22Rv1 (cell line): ENCODE measurements at regions not wholly inside any gene's neighbourhood (a gene's known extent, or its start where the extent isn't known, plus 50 kb on each side); places are given as distances from the start of the nearest gene placed in this dataset.

Experiments used
- H3K27ac ChIP-seq: fragments of 450-650 bp; 2 replicates; pipeline ENCODE4 v1.5.1; 2017
- ZFX ChIP-seq: fragments of 450-650 bp; IDR thresholded peaks from 2 replicates; pipeline ENCODE4 v1.6.1; 2017; ENCODE audit warnings: antibody characterized with exemption, borderline replicate concordance
- TF ChIP-seq, protein P1 (sequence below): fragments of 450-650 bp; IDR thresholded peaks from 2 replicates; pipeline ENCODE4 v1.5.1; 2017; ENCODE audit warnings: mild to moderate bottlenecking

GRCh38 chr6:21816231-21816630, 222.7 kb downstream of the SOX4 start:
- TF ChIP-seq, protein P1, sequence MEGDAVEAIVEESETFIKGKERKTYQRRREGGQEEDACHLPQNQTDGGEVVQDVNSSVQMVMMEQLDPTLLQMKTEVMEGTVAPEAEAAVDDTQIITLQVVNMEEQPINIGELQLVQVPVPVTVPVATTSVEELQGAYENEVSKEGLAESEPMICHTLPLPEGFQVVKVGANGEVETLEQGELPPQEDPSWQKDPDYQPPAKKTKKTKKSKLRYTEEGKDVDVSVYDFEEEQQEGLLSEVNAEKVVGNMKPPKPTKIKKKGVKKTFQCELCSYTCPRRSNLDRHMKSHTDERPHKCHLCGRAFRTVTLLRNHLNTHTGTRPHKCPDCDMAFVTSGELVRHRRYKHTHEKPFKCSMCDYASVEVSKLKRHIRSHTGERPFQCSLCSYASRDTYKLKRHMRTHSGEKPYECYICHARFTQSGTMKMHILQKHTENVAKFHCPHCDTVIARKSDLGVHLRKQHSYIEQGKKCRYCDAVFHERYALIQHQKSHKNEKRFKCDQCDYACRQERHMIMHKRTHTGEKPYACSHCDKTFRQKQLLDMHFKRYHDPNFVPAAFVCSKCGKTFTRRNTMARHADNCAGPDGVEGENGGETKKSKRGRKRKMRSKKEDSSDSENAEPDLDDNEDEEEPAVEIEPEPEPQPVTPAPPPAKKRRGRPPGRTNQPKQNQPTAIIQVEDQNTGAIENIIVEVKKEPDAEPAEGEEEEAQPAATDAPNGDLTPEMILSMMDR = no peak
- no peak for TF ChIP-seq ZFX
- no peak overlapping the region for H3K27ac ChIP-seq

- TF ChIP-seq ZFX = no peak
- TF ChIP-seq, protein P1 = no peak
- H3K27ac ChIP-seq = no peak overlapping the region
Measured at GRCh38 chr6:21820442-21820841, 226.9 kb downstream of the SOX4 start.

- no peak for TF ChIP-seq ZFX
- TF ChIP-seq, protein P1 = no peak
- no peak overlapping the region for H3K27ac ChIP-seq
Measured at GRCh38 chr6:21823371-21823770, 229.8 kb downstream of the SOX4 start.

DNA sequence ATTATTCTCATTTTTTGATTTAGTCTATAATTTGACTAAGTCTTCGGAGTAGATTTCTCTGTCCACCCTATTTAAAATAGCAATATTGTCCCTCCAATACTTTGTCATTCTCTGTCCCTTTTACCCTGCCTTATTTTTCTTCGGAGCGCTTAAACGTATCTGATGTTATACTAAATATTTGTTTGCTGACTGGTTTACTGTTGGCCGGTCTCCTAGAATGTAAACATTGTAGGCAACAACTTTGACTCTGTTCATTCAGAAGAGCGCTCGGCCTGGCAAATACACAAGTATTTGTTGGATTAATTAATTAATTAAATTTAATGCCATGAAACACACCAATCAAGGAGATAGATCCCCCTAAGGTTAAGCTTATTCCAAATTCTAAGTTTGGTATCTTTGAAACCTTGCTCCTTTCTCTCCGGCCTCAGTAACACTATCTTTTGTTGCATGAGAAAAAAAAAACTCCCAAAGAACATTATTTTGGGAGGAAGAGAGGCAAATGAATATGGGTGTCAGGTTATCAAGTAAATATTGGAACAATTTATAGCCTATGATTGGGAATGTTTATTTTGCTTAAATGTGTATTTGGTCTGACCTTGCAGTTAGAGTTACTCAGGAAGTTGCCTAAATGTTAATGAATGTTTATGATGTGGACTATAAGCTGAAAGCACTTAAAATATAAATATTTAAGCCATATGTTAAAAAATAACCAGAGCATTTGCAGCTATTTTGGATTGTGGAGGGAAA, 231.1 kb downstream of the SOX4 start:
- peak overlapping the region; percentile 12 for H3K27ac ChIP-seq
- TF ChIP-seq, protein P1 = no peak
- TF ChIP-seq ZFX = no peak

DNA sequence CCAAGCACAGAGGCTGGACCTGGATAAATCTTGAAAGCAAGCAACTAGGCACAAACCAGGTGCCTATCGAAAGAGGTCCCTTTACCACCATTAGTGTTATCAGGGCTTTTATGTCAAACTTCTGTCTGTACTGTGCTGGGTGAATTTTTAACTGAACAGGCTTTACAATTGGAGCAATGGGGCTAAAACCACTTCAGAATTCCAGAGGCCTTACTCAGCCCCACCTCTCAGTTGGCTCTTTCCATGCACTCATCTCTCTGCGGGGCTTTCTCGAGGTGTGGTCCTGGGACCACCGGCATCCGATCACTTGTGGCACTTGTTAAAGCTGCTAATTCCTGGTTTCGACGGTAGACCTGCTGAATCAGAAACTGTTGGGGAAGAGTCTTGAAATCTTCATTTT, 232.5 kb downstream of the SOX4 start:
- TF ChIP-seq ZFX = no peak
- TF ChIP-seq, protein P1 = no peak
- H3K27ac ChIP-seq = no peak overlapping the region

DNA sequence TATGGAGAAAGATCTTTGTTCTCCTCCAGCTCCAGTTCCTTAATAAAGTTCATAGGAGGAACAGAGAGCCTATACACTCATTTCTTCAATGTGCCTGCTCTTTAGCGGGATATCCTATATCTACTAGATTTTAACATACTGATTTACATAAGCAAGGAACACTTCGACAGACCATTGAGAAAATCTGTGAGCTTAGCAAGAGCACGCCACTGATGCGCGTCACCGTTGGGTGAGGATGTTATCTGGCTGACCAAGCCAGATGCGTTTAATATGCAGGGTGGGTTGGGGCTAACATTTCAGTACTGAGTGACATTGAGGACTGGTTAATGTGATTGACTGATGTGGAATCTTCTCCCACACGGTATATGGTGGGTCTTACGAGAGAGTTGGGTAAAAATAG, 233.4 kb downstream of the SOX4 start:
- H3K27ac ChIP-seq = no peak overlapping the region
- TF ChIP-seq, protein P1 = no peak
- no peak for TF ChIP-seq ZFX

DNA sequence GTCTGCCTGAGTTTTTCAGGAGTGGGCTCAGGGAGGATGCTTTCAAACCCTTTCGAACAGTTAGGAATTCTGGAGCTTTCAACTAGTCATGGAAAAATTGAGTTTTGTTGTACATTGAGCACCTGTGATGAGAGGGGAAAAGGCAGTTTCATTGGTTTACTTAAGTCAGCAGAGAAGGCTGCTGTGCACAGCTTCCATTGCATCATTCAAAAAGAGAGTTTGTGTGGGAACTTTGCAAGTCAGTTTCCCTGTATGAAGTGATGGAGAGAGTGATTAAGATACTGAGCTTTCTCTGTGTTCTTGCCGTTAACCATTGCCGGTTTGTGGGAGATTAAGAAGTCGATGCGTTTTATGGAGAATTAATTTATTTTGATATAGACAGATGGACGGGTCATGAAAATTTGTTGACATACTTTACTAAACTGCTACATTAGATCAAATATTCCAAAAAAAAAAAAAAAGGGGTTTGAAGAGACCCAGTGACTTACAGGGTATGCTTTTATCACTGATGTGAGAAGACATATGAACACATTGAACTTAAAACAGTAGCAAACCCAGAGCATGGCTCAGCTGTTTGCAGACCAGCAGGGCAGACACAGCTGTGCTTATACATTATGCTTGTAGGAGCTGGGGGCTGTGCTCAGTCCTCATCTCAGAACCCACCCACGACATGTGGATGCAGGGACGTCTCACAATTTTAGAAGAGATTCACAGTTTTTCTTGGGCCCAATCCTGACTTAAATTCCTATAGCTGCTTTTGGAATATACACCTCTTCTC, 234.1 kb downstream of the SOX4 start:
- H3K27ac ChIP-seq = no peak overlapping the region
- TF ChIP-seq, protein P1 = no peak
- no peak for TF ChIP-seq ZFX
